NCI-H69 (cell line): ENCODE measurements at regions not wholly inside any gene's neighbourhood (a gene's known extent, or its start where the extent isn't known, plus 50 kb on each side); places are given as distances from the start of the nearest gene placed in this dataset.
"Not testable (repeated sequence)": the region's sequence is repeated elsewhere in the genome, so short reads cannot be mapped to it uniquely, and the experiment has no call there.

Source experiments
- DNase-seq: peaks from one replicate; lab custom pipeline; 2025; lab: John Stamatoyannopoulos, UW

GRCh38 chr7:106562711-106563366 lies 98.1 kb downstream of the CCDC71L start:
- DNase-seq: no peak

GRCh38 chr7:106561666-106562411 lies 99.1 kb downstream of the CCDC71L start:
- no peak for DNase-seq

GRCh38 chr7:106561151-106561550 lies 99.8 kb downstream of the CCDC71L start:
- DNase-seq: no peak

- no peak for DNase-seq
Observed at GRCh38 chr7:106560482-106560881, 100.5 kb downstream of the CCDC71L start.

- not testable (repeated sequence) for DNase-seq
Observed at GRCh38 chr7:106556244-106556643, 104.7 kb downstream of the CCDC71L start.

GRCh38 chr7:106554623-106555022 lies 106.3 kb downstream of the CCDC71L start:
- not testable (repeated sequence) for DNase-seq

GRCh38 chr7:106553446-106553836 lies 107.5 kb downstream of the CCDC71L start:
- DNase-seq: no peak

GRCh38 chr7:106552645-106553445 lies 108.1 kb downstream of the CCDC71L start:
- no peak for DNase-seq

GRCh38 chr7:106551936-106552335 lies 109.0 kb downstream of the CCDC71L start:
- no peak for DNase-seq

GRCh38 chr7:106548491-106548890 lies 112.5 kb downstream of the CCDC71L start:
- no peak for DNase-seq

- no peak for DNase-seq
Observed at GRCh38 chr7:106545275-106545674, 115.7 kb downstream of the CCDC71L start.

- no peak for DNase-seq
Observed at GRCh38 chr7:106543221-106543757, 117.7 kb downstream of the CCDC71L start.

GRCh38 chr7:106542550-106543220 lies 118.3 kb downstream of the CCDC71L start:
- peak; percentile 92 for DNase-seq

GRCh38 chr7:106538638-106539037 lies 122.3 kb downstream of the CCDC71L start:
- DNase-seq: no peak

GRCh38 chr7:106537119-106537518 lies 123.8 kb downstream of the CCDC71L start:
- no peak for DNase-seq

- no peak for DNase-seq
Observed at GRCh38 chr7:106536079-106536478, 124.9 kb downstream of the CCDC71L start.

GRCh38 chr7:106535234-106535932 lies 125.6 kb downstream of the CCDC71L start:
- DNase-seq: no peak

GRCh38 chr7:106534271-106534846 lies 126.6 kb downstream of the CCDC71L start:
- no peak for DNase-seq

GRCh38 chr7:106530183-106530582 lies 130.8 kb downstream of the CCDC71L start:
- not testable (repeated sequence) for DNase-seq

GRCh38 chr7:106526617-106527016 lies 134.3 kb downstream of the CCDC71L start:
- not testable (repeated sequence) for DNase-seq

- DNase-seq: no peak
Observed at GRCh38 chr7:106524690-106525059, 136.3 kb downstream of the CCDC71L start.
